T-cell (primary cell): ENCODE measurements at regions not wholly inside any gene's neighbourhood (a gene's known extent, or its start where the extent isn't known, plus 50 kb on each side); places are given as distances from the start of the nearest gene placed in this dataset.

Experiments used
- ATAC-seq, 4 experiments: fragments of 200-7000 bp in 3 of 4; fragments of 150-1000 bp in 1 of 4; cut with Tn5 transposase; replicated peaks in 1 of 4; 1 replicate in 3 of 4; 2 replicates in 1 of 4; pipeline ENCODE4 v1.10.0; 2021; ENCODE audit warnings: moderate library complexity in 3 of 4, mild to moderate bottlenecking in 2 of 4, moderate number of reproducible peaks in 1 of 4
- CTCF ChIA-PET, 2 donors: fragments of 300-600 bp; sonication (Branson Sonifier 250); formaldehyde crosslinking; loops; one replicate each; lab custom pipeline; 2022; ENCODE audit warnings: antibody characterized with exemption in 2 of 2; lab: Charles Lee
- POLR2A ChIA-PET, 2 donors: fragments of 300-600 bp; sonication (Branson Sonifier 250); formaldehyde crosslinking; loops; one replicate each; lab custom pipeline; 2022; ENCODE audit warnings: antibody characterized with exemption in 2 of 2; lab: Charles Lee
- DNase-seq, 35 experiments: peaks; one replicate each; pipeline versions ENCODE4 v3.0.0 to v3.0.0-alpha.2; 2013 to 2023
- H3K27ac ChIP-seq: one replicate; pipeline ENCODE4 v1.5.1; 2013; ENCODE audit warnings: low read length
- H3K27me3 ChIP-seq, 2 experiments: replicated peaks in 1 of 2; 1 replicate in 1 of 2; 2 replicates in 1 of 2; pipeline versions ENCODE4 v1.6.1 to v1.7.0; 2013; ENCODE audit warnings: low read length in 1 of 2, mixed read lengths in 1 of 2; ENCODE audit not compliant: control insufficient read depth in 2 of 2, insufficient read depth in 2 of 2; ENCODE audit errors: extremely low read depth in 1 of 2
- H3K36me3 ChIP-seq, 2 donors: 1 replicate in 1 of 2; 2 replicates in 1 of 2; pipeline versions ENCODE4 v1.6.1 to v1.7.0; 2013; ENCODE audit warnings: low read length in 1 of 2; ENCODE audit not compliant: control insufficient read depth in 2 of 2, insufficient read depth in 1 of 2; ENCODE audit errors: extremely low read depth in 1 of 2
- H3K4me1 ChIP-seq, 2 experiments: 1 replicate in 1 of 2; 2 replicates in 1 of 2; pipeline versions ENCODE4 v1.6.1 to v1.7.0; 2013; ENCODE audit warnings: low read length in 2 of 2, mixed read lengths in 1 of 2; ENCODE audit not compliant: insufficient read depth in 2 of 2, control insufficient read depth in 1 of 2; ENCODE audit errors: extremely low read depth in 1 of 2
- H3K4me3 ChIP-seq, 2 donors: 1 replicate in 1 of 2; 2 replicates in 1 of 2; pipeline versions ENCODE4 v1.5.1 to v1.7.0; 2013; ENCODE audit warnings: mild to moderate bottlenecking in 2 of 2, low read length in 1 of 2, moderate library complexity in 1 of 2; ENCODE audit not compliant: control insufficient read depth in 1 of 2; ENCODE audit errors: extremely low read depth in 1 of 2
- H3K9me3 ChIP-seq: 2 replicates; pipeline ENCODE4 v1.7.0; 2013
- H3K27ac Mint-ChIP-seq, 2 donors: one replicate each; pipeline ENCODE4 v1.8.0; 2020 to 2021; ENCODE audit warnings: mild to moderate bottlenecking in 2 of 2, mixed read lengths in 2 of 2
- H3K27me3 Mint-ChIP-seq, 2 donors: one replicate each; pipeline ENCODE4 v1.8.0; 2021 to 2022; ENCODE audit warnings: mixed read lengths in 2 of 2
- H3K36me3 Mint-ChIP-seq: one replicate; pipeline ENCODE4 v1.8.0; 2021; ENCODE audit warnings: mixed read lengths
- H3K4me1 Mint-ChIP-seq, 3 donors: one replicate each; pipeline ENCODE4 v1.8.0; 2020 to 2022; ENCODE audit warnings: mixed read lengths in 3 of 3, mild to moderate bottlenecking in 1 of 3
- H3K4me3 Mint-ChIP-seq, 3 donors: one replicate each; pipeline ENCODE4 v1.8.0; 2020 to 2022; ENCODE audit warnings: mild to moderate bottlenecking in 3 of 3, mixed read lengths in 3 of 3, moderate library complexity in 3 of 3
- H3K9me3 Mint-ChIP-seq, 3 donors: one replicate each; pipeline ENCODE4 v1.8.0; 2020 to 2022; ENCODE audit warnings: mixed read lengths in 3 of 3
- WGBS: methylation state at CpG from one replicate; pipeline ENCODE4 v1.1.5; 2013; ENCODE audit warnings: missing lambda C conversion rate; ENCODE audit not compliant: insufficient coverage; 5-methylcytosine and 5-hydroxymethylcytosine counted together

DNA sequence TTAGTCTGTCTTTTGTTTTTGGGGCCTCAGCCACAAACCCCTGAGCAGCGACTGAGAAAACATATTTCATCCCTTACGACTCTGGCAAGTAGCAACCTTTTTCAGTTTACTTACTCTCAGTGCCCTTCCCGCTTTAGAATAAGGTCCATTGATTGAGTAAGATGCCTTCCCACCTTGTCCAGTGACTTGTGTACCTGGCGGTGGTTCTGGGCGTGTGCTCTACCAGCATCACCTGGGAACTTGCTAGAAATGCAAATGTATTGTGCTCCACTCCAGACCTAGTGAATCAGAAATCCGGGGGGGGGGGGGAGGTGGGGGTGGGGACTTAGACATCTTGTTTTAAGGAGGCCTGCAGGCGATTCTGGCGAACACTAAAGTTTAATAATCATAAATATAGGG lies 72.1 kb downstream of the S1PR1 start:
- peaks cover 66 to 76% (median 67%) of the 10 kb centered on the region in 3 donors for H3K4me1 Mint-ChIP-seq
- H3K27me3 Mint-ChIP-seq = no peaks in the 10 kb centered on the region
- POLR2A ChIA-PET = interaction anchor here (0.6 to 2.0 kb wide), 13 partner anchors 9 to 412 kb away, joined by 3 to 11 read pairs (median 5); no protein-coding TSS in a partner anchor
- H3K27ac ChIP-seq = peak overlapping the region; percentile 90
- no peaks in the 10 kb centered on the region for H3K27me3 ChIP-seq
- no peaks in the 10 kb centered on the region for H3K36me3 ChIP-seq
- peak in 3 of 4 experiments; percentile 10 to 20 (median 13) for ATAC-seq
- DNase-seq = peak in 6 of 35 experiments; percentile 7 to 38 (median 14)
- no peaks in the 10 kb centered on the region for H3K9me3 Mint-ChIP-seq
- CTCF ChIA-PET = interaction anchor here (0.7 to 6.8 kb wide), 60 partner anchors 8 to 958 kb away, joined by 3 to 170 read pairs (median 5); partner anchors contain the start of gene SLC30A7 (in 1 of the 2)
- no peaks in the 10 kb centered on the region for H3K36me3 Mint-ChIP-seq
- peak overlapping the region; percentile 5 to 38 for H3K4me3 ChIP-seq
- H3K4me1 ChIP-seq = peaks cover 41 to 62% of the 10 kb centered on the region in 2 experiments
- H3K4me3 Mint-ChIP-seq = peak overlapping the region; percentile 78 to 79 (median 79)
- 0% methylated on average over 2 of the region's 8 CpGs for WGBS
- peak overlapping the region; percentile 97 to 98 for H3K27ac Mint-ChIP-seq
- no peaks in the 10 kb centered on the region for H3K9me3 ChIP-seq

DNA sequence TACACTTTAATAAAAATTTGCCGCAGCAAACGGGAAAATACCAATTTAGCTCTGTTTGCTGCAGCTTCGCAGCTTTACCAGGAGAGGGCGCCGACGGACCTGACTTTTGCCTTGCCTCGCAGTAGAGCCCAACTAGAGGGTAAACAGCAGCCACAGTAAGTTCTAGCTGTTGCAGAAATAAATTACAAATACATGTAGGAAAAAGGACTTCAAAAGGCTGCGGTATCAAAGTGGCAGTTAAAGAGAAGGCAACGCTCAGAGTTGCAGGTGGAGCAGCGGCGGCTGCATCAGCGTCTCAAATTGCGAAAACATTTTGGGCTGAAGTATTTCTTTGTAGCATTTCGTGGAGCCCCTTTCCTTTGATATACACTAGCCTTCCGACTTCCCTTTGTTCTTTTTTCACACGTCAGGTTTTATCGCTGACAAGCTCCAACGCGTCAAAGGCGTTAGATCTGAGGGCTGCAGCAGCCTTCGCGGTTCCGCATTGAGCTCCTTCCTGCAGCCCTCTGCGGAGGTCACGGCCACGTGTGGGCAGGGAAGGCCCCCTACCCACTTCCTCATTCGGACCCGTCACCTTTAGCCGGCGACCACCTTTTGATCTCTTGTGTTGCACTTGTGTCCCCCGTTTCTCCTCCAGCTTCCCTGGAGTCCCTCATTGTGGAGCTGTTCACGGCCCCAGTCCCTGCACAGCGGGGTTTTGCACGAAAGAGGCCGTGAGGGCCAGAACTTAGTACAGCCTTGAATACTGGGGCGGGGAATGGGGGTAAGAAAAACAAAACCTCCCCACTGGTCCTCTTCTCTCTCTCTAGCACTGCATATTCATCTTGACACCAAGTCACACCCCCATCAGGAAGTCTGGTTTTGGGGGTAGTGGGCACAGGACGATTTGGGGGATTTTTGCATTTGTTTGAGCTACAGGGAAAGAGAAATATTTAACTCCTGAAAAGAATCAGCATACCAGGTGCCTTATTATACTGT lies 72.8 kb downstream of the S1PR1 start:
- Mint-ChIP-seq H3K4me1 (peaks cover 72 to 83% (median 74%) of the 10 kb centered on the region in 3 donors), H3K27me3 (no peaks in the 10 kb centered on the region), H3K27ac (peak overlapping the region; percentile 97 to 98), H3K9me3 (no peaks in the 10 kb centered on the region), H3K36me3 (no peaks in the 10 kb centered on the region), H3K4me3 (peak overlapping the region; percentile 78 to 79 (median 79))
- DNase-seq (peak; percentile 56 to 93 (median 78)), ATAC-seq (peak; percentile 79 to 82 (median 80))
- peak overlapping the region; percentile 27 to 38 for H3K4me3 ChIP-seq
- no peaks in the 10 kb centered on the region for H3K9me3 ChIP-seq
- H3K27ac ChIP-seq = peak overlapping the region; percentile 90
- WGBS = 0% methylated on average over 29 of the region's 37 CpGs
- CTCF ChIA-PET = interaction anchor here (0.7 to 6.8 kb wide), 69 partner anchors 8 to 959 kb away, joined by 3 to 170 read pairs (median 4); partner anchors contain the start of gene SLC30A7 (in 1 of the 2)
- no peaks in the 10 kb centered on the region for H3K36me3 ChIP-seq
- POLR2A ChIA-PET = interaction anchor here (0.6 to 2.0 kb wide), 15 partner anchors 8 to 413 kb away, joined by 3 to 11 read pairs (median 4); no protein-coding TSS in a partner anchor
- H3K4me1 ChIP-seq = peaks cover 41 to 62% of the 10 kb centered on the region in 2 experiments
- H3K27me3 ChIP-seq = no peaks in the 10 kb centered on the region

DNA sequence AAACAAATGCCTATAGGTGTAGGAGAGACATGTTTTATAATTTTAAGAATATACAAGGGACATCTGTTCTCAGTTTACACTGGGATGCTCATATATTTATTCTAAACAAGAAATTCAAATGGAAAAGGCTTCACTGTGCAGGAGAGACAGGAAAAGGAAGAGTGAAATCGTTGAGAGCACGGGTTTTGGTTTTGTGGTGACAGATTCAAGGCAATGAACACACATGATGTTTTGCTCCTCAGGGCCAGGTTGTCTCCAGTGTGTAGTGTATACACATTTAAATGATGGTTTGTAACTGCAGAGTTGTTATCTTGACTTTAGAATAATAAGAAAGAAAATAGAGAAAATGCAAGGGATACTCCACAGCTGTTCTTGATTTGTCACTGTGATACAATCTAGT lies 73.7 kb downstream of the S1PR1 start:
- WGBS = no CpG with 5 or more reads among the region's 2 CpGs
- H3K27me3 Mint-ChIP-seq = peaks cover 0 to 2% of the 10 kb centered on the region in 2 donors
- POLR2A ChIA-PET = interaction anchor here (0.8 to 2.0 kb wide), 5 partner anchors 17 to 75 kb away, joined by 3 to 9 read pairs (median 7); no protein-coding TSS in a partner anchor

DNA sequence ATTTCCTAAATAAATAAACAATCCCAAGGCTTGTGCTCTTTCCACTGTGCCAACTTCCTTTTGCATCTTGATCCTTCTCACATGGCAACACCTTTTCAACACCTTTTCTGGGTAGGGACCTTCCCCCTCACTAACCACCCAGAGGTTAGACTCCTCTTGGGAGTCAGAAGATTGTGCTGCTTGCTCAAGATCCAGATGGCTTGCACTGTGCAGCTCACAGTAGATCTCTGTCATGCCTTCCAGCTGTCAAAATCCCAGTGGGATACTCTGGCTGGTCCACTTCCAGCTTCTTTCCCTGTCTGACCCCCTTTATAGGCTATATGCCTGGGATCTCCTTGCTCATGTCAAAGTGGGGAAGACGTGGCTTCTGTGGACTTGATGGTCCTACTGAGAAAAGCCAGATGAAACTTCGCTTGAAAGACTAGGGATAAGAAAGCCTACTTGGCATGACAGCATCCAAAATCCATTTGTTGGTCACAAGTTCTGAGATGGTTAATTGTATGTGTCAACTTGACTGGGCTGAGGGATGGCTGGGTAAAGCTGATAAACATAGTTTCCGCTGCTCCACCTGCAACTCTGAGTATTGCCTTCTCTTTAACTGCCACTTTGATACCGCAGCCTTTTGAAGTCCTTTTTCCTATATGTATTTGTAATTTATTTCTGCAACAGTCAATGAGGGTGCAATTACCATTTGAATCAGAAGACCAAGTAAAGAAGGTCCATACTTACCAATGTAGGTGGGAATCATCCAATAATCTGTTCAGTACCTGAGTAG lies 74.5 kb downstream of the S1PR1 start:
- H3K36me3 ChIP-seq = no peaks in the 10 kb centered on the region
- DNase-seq = peak in 8 of 35 experiments; percentile 18 to 45 (median 25)
- no peaks in the 10 kb centered on the region for H3K27me3 ChIP-seq
- H3K4me1 ChIP-seq = peaks cover 41 to 62% of the 10 kb centered on the region in 2 experiments
- H3K36me3 Mint-ChIP-seq = no peaks in the 10 kb centered on the region
- no peak overlapping the region for H3K4me3 ChIP-seq
- H3K27ac Mint-ChIP-seq = peak overlapping the region; percentile 97 to 98
- peak overlapping the region; percentile 26 to 79 (median 40) for H3K4me3 Mint-ChIP-seq
- H3K4me1 Mint-ChIP-seq = peaks cover 74 to 85% (median 76%) of the 10 kb centered on the region in 3 donors
- ChIA-PET POLR2A (interaction anchor here (0.8 to 1.2 kb wide), 2 partner anchors 73 to 76 kb away, joined by 3 to 9 read pairs; no protein-coding TSS in a partner anchor), CTCF (interaction anchor here (0.6 to 6.8 kb wide), 9 partner anchors 21 to 209 kb away, joined by 3 to 170 read pairs (median 5); no protein-coding TSS in a partner anchor)
- 61% methylated on average over 2 of the region's 4 CpGs for WGBS
- no peak for ATAC-seq
- peaks cover 0 to 2% of the 10 kb centered on the region in 2 donors for H3K27me3 Mint-ChIP-seq
- H3K9me3 ChIP-seq = no peaks in the 10 kb centered on the region
- no peaks in the 10 kb centered on the region for H3K9me3 Mint-ChIP-seq
- H3K27ac ChIP-seq = peak overlapping the region; percentile 90

More for the DNA sequence above, 73.7 kb downstream of the S1PR1 start:
- Histone ChIP-seq H3K27me3 (no peaks in the 10 kb centered on the region), H3K36me3 (no peaks in the 10 kb centered on the region), H3K9me3 (no peaks in the 10 kb centered on the region), H3K27ac (peak overlapping the region; percentile 90), H3K4me3 (no peak overlapping the region), H3K4me1 (peaks cover 41 to 62% of the 10 kb centered on the region in 2 experiments)
- DNase-seq (peak in 10 of 35 experiments; percentile 13 to 64 (median 20)), ATAC-seq (no peak)
- no peaks in the 10 kb centered on the region for H3K36me3 Mint-ChIP-seq
- peaks cover 74 to 86% (median 76%) of the 10 kb centered on the region in 3 donors for H3K4me1 Mint-ChIP-seq
- peak overlapping the region; percentile 97 to 98 for H3K27ac Mint-ChIP-seq
- no peaks in the 10 kb centered on the region for H3K9me3 Mint-ChIP-seq
- H3K4me3 Mint-ChIP-seq = peak overlapping the region; percentile 78 to 79 (median 79)
- CTCF ChIA-PET = interaction anchor here (0.6 to 6.8 kb wide), 21 partner anchors 8 to 914 kb away, joined by 3 to 170 read pairs (median 5); no protein-coding TSS in a partner anchor

DNA sequence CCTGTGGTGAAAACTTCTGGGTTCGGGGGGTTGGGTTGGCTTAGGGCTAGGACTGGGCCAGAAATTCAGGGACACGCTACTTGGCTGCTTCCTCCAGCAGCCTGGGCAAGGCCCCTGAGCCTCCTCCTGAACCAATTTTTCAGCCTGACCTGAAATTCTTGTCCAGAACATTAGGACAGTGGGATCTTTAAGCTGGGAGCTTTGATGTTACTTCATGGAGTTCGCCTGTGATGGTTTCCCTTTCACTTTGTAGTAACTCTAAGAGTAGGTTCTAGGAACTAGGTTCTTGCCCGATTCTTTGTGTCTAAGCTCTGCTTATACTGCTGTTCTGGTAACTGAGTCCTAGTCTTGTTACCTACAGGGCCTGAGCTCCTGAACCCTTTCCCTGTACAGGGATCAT lies 75.3 kb downstream of the S1PR1 start:
- Mint-ChIP-seq H3K27ac (peak overlapping the region; percentile 97 to 98), H3K9me3 (no peaks in the 10 kb centered on the region), H3K4me3 (peak overlapping the region; percentile 37 to 79 (median 43)), H3K27me3 (peaks cover 0 to 2% of the 10 kb centered on the region in 2 donors), H3K36me3 (no peaks in the 10 kb centered on the region), H3K4me1 (peaks cover 72 to 79% (median 73%) of the 10 kb centered on the region in 3 donors)
- ATAC-seq = no peak
- WGBS = 32% methylated on average over 4 of the region's 4 CpGs
- ChIA-PET CTCF (interaction anchor here (0.6 to 6.8 kb wide), 5 partner anchors 22 to 209 kb away, joined by 3 to 170 read pairs (median 5); no protein-coding TSS in a partner anchor), POLR2A (no interaction called here)
- peak in 1 of 35 experiments; percentile 52 for DNase-seq
- H3K4me3 ChIP-seq = peak overlapping the region; percentile 5 to 11
- no peaks in the 10 kb centered on the region for H3K36me3 ChIP-seq
- no peaks in the 10 kb centered on the region for H3K27me3 ChIP-seq
- peaks cover 41 to 57% of the 10 kb centered on the region in 2 experiments for H3K4me1 ChIP-seq
- peak overlapping the region; percentile 90 for H3K27ac ChIP-seq
- no peaks in the 10 kb centered on the region for H3K9me3 ChIP-seq
